GM12872 (cell line): ENCODE measurements at regions not wholly inside any gene's neighbourhood (a gene's known extent, or its start where the extent isn't known, plus 50 kb on each side); places are given as distances from the start of the nearest gene placed in this dataset.

ENCODE experiments used
- TF ChIP-seq, protein P1 (sequence below): IDR thresholded peaks from 3 replicates; pipeline ENCODE4 v1.5.1; 2011; ENCODE audit warnings: low read depth, mild to moderate bottlenecking, low read length, moderate library complexity; ENCODE audit not compliant: insufficient read depth

DNA sequence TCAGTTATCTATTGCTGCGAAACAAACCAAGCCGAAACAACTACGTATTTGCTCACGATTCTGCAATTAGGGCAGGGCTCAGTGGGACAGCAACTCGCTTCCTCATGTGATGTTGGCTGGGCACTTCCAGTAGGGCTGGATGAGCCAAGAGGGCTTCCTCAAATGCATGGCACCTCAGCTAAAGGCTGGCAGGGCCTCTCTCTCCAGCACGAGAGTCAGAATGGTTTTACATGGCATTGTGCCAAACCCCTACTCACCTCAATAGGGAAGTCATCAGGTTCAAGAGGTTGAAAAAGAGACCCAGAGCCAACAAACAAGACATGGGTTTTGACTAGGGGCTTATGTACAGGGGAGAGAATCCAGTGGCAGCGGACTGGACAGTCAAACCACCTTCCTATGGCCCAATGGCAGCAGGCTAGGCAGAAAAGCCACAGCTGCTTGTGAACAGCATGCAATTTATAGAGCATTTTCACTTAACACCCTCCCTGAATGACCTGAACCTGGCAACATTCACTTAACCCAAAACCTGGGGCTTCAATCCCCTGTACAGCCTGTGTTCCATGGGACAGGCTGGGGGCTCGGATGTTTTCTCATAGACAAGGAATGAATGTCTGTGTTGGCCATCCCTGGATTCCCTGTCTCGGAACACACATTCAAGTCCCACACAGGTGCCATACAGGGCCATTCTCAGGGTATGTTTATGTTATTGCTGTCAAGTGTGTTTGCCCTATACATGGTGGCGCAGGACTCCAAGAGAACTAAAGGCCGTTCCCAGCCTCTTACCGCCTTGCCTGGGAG, 154.2 kb upstream of the NAV2 start:
- TF ChIP-seq, protein P1, sequence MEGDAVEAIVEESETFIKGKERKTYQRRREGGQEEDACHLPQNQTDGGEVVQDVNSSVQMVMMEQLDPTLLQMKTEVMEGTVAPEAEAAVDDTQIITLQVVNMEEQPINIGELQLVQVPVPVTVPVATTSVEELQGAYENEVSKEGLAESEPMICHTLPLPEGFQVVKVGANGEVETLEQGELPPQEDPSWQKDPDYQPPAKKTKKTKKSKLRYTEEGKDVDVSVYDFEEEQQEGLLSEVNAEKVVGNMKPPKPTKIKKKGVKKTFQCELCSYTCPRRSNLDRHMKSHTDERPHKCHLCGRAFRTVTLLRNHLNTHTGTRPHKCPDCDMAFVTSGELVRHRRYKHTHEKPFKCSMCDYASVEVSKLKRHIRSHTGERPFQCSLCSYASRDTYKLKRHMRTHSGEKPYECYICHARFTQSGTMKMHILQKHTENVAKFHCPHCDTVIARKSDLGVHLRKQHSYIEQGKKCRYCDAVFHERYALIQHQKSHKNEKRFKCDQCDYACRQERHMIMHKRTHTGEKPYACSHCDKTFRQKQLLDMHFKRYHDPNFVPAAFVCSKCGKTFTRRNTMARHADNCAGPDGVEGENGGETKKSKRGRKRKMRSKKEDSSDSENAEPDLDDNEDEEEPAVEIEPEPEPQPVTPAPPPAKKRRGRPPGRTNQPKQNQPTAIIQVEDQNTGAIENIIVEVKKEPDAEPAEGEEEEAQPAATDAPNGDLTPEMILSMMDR: no peak

DNA sequence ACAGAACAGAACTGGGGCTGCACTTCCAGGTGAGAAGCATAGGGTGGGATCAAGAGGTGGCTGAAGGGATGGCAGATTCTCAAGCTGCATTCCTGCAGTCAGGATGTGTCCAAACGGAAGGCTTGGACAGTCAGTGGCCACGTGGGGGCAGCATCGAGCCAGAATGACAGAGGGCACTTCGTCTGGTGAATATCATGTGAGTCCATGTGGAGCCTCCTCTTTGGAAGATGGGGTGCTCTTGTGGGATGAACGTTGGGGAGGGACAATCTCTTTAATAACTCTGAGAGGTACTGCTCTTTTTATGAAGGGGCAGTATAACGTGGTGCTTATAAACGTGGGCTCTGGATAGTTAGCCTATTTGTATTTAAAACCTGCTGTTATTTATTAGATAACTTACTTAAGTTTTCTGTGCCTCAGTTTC, 154.9 kb upstream of the NAV2 start:
- TF ChIP-seq, protein P1: peak; percentile 90

DNA sequence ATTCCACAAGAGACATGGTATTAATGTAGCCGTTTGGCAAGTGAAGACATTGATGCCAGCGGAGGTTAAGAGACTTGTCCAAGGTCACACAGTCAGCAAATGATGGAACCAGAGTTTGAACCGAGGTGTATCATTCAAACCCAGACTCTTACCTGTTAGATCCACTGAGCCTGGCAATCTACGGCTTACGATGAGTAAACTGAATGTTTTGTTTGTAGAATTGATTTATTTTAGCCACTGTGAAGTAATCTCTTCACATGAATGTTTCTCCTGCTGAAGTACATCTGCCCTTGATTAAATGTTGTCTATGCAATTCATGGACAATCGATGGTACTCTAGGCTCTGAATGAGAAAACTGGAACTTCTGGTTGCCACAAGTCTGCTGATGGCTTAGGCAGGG, 155.5 kb upstream of the NAV2 start:
- TF ChIP-seq, protein P1: no peak

DNA sequence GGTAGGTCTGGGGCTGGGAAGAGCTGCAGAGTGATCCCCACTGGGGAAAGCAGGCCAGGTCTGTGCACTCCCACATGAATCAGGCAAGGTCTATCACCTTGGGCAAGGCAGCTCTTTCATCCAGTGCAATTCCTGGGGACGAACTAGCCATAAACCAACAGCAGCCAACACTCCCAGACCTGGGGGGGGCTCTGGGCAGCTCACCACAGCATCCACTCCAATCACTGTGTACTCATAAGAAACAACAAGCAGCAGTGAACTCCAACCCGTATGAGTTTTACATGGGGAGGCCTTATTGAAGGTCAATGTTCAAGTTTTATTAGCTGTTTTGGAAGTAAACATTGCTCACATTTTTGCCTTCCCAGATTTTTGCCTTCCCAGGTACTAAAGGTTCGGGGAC, 157.4 kb upstream of the NAV2 start:
- TF ChIP-seq, protein P1: no peak

DNA sequence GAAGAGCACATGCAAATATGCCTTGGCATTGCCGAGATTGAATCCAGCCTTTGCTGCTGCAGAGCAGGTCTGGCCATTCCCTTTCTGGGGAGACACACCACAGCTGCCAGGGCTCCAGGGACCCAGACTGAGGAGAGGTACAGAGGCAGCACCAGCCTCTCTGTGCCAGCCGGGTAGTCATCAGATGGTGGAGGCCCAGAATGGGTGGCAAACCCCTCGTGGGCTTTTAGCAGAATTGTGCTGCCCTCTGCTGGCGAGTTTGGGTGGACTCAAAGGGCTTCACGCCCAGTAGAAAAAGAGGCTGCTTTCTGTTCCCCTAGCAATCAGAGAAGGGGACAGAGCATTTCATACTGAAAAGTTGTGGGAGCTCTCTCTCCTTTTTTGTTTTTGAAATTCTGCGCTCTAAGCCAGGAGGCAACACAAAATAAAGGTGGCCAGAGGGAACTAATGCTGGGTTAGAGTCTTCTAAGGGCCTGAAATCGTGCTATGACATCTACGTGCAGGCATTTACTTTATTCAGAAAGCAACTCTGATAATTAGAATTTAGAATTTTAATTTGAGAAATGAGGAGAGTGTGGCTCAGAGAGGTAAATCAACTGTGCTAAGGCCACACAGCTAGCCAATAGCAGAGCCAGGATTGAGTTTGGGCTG, 158.8 kb upstream of the NAV2 start:
- TF ChIP-seq, protein P1: peak; percentile 83

DNA sequence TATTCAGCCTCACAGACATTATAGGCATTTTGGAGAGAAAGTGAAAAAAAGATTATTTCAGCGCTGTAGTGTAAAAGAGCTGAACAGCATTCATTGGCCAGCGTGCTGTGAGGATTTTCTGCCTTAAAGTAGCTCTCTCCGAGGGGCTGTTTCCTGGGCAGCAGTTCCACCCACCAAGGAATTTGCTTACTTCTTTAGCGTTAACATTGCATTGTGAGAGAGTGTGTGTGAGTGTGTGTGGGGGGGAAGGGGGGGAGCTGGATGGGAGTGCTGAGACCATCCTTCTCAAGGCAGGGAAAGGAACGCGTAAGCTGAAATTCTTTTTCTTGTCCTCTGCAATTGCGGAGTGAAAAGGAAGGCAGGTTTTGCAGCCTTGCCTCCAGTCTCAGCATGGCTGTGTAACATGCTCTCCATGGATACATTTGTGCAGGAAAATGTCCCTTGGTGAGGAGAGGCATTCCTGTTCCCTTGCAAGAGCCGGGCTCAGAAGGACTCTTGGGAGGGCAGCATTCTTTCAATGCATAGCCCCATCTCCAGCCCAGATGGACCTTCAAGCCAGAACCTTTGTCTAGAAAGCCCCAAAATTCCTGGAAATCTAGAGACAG, 159.9 kb upstream of the NAV2 start:
- TF ChIP-seq, protein P1: no peak

DNA sequence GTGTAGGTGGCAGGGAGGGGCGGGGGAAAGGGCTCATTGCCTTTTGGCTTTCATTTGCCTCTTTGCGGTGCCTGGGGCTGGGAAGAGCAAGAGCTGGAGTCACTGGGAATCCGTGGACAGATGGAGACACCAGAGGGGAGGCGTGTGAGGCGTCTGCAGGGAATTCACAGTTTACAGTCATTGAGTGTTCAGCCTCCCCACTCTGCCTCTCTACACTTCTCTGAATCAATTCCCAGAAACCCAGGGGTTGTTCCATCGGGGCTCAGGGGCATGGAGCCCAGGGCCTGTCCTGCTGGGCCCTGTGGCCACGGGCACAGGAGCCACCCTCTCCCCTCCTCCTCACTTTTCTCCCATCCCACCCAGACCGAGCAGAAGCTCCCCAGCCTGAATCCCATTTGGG, 160.5 kb upstream of the NAV2 start:
- TF ChIP-seq, protein P1: no peak
